ENCODE measurements at regions not wholly inside any gene's neighbourhood (a gene's known extent, or its start where the extent isn't known, plus 50 kb on each side); places are given as distances from the start of the nearest gene placed in this dataset.

DNA sequence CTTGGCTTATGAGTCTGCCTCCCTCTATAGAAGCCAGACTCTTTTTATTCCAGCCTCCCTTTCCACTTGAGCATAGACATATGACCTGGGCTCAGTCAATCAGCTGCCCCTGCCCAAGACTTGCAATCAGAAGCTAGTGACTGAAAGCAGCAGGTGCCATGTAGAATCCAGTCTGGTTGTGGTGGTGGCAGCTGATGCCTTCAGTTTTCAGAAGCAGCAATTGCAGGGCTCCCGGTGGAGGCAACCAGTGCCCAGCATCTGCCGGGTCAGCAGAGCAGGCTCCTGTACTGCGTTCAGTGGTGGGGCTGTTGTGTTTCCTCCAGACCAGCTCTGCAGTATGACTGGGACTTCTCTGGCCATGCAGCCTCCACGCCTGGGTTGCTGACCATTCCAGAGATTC is 53.9 kb upstream of the PALM2AKAP2 start (continued):
- TF ChIP-seq, protein P1, sequence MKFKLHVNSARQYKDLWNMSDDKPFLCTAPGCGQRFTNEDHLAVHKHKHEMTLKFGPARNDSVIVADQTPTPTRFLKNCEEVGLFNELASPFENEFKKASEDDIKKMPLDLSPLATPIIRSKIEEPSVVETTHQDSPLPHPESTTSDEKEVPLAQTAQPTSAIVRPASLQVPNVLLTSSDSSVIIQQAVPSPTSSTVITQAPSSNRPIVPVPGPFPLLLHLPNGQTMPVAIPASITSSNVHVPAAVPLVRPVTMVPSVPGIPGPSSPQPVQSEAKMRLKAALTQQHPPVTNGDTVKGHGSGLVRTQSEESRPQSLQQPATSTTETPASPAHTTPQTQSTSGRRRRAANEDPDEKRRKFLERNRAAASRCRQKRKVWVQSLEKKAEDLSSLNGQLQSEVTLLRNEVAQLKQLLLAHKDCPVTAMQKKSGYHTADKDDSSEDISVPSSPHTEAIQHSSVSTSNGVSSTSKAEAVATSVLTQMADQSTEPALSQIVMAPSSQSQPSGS (IDR thresholded peaks at IDR 0.05; ENCODE audit: low read length): no peak
- TF ChIP-seq, protein P2, sequence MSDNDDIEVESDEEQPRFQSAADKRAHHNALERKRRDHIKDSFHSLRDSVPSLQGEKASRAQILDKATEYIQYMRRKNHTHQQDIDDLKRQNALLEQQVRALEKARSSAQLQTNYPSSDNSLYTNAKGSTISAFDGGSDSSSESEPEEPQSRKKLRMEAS (IDR thresholded peaks at IDR 0.05): no peak
- TF ChIP-seq ASH2L (IDR thresholded peaks at IDR 0.05; ENCODE audit: low read length) (no peak), SRF (IDR thresholded peaks at IDR 0.05; ENCODE audit: low read depth, low read length) (no peak), POLR2AphosphoS5 (IDR thresholded peaks at IDR 0.05; ENCODE audit: low read depth, low read length) (no peak), RBBP5 (IDR thresholded peaks at IDR 0.05; ENCODE audit: borderline replicate concordance, low read depth, low read length) (no peak)
- TF ChIP-seq, protein P3, sequence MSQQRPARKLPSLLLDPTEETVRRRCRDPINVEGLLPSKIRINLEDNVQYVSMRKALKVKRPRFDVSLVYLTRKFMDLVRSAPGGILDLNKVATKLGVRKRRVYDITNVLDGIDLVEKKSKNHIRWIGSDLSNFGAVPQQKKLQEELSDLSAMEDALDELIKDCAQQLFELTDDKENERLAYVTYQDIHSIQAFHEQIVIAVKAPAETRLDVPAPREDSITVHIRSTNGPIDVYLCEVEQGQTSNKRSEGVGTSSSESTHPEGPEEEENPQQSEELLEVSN (IDR thresholded peaks at IDR 0.05): no peak
